ENCODE measurements at regions not wholly inside any gene's neighbourhood (a gene's known extent, or its start where the extent isn't known, plus 50 kb on each side); places are given as distances from the start of the nearest gene placed in this dataset.

DNA sequence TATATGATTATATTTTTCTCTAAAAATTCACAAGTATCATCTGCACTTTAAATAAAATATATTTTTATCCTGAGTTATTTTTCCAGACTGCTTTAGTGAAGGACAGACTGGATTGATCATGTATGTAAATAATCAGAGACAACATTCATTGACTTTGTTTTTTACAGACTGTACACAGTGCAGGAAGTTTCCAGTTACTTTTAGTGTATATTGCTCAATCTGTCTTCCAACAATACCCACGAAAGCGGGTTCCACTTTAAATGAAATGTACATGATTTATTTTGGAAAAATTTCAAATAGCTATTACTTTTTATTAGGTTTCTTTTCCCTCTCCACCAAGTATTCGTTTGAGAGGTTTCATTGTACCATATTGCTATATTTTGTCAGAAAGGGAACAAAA lies 497.0 kb downstream of the FSCB start:
- H3K4me2 ChIP-seq (ENCODE audit: insufficient read depth, low read length) = no peak overlapping the region
- DNase-seq = no peak

DNA sequence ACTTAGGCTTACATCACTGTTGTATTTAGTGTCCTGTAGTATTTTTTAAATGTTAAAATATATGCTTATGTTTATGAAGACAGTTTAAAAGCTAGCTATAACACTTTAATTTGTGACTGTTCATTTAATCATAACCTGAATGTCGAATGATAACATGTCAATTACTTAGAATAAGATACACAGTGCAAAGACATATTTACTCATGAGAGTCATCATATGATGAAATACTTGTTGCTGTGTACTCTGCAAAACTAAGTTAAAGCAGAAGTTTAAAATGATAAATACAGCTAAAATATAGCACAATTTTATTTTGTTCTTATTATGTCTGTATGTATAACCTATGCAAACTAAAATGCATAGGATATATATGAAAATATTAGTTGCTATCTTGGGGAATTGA lies 497.4 kb downstream of the FSCB start:
- no peaks in the 10 kb centered on the region for H3K36me3 ChIP-seq (ENCODE audit: insufficient read depth, low read length)
- no peak overlapping the region for H3K4me3 ChIP-seq (ENCODE audit: low read depth in 1 of 2, low read length in 2 of 2)
- no peak overlapping the region for H2AFZ ChIP-seq (ENCODE audit: low read depth, low read length)
- no peaks in the 10 kb centered on the region for H3K79me2 ChIP-seq (ENCODE audit: insufficient read depth, low read length)
- no peaks in the 10 kb centered on the region for H3K4me1 ChIP-seq (ENCODE audit: insufficient read depth, low read length)
- TF ChIP-seq, protein P1, sequence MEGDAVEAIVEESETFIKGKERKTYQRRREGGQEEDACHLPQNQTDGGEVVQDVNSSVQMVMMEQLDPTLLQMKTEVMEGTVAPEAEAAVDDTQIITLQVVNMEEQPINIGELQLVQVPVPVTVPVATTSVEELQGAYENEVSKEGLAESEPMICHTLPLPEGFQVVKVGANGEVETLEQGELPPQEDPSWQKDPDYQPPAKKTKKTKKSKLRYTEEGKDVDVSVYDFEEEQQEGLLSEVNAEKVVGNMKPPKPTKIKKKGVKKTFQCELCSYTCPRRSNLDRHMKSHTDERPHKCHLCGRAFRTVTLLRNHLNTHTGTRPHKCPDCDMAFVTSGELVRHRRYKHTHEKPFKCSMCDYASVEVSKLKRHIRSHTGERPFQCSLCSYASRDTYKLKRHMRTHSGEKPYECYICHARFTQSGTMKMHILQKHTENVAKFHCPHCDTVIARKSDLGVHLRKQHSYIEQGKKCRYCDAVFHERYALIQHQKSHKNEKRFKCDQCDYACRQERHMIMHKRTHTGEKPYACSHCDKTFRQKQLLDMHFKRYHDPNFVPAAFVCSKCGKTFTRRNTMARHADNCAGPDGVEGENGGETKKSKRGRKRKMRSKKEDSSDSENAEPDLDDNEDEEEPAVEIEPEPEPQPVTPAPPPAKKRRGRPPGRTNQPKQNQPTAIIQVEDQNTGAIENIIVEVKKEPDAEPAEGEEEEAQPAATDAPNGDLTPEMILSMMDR (IDR thresholded peaks at IDR 0.05; ENCODE audit: borderline replicate concordance, extremely low read depth, low read length, poor library complexity, severe bottlenecking) = no peak
- TF ChIP-seq EZH2 (IDR thresholded peaks at IDR 0.05; ENCODE audit: borderline replicate concordance, low read depth, low read length, severe bottlenecking) = no peak
- no peak overlapping the region for H3K4me2 ChIP-seq (ENCODE audit: insufficient read depth, low read length)
- H3K27me3 ChIP-seq (ENCODE audit: insufficient read depth, low read length, poor library complexity) = no peaks in the 10 kb centered on the region
- no peaks in the 10 kb centered on the region for H4K20me1 ChIP-seq (ENCODE audit: insufficient read depth, low read length)
- H3K9me3 ChIP-seq (ENCODE audit: insufficient read depth, low read length, severe bottlenecking) = no peaks in the 10 kb centered on the region
- ATAC-seq (ENCODE audit: insufficient read depth, low read depth) = no peak
- no peak for DNase-seq
- no peak overlapping the region for H3K27ac ChIP-seq (ENCODE audit: low read length)
- no peak overlapping the region for H3K9ac ChIP-seq (ENCODE audit: low read depth, low read length)

More for the DNA sequence above, 497.0 kb downstream of the FSCB start:
- Histone ChIP-seq H3K4me1 (ENCODE audit: insufficient read depth, low read length) (no peaks in the 10 kb centered on the region), H4K20me1 (ENCODE audit: insufficient read depth, low read length) (no peaks in the 10 kb centered on the region), H3K27me3 (ENCODE audit: insufficient read depth, low read length, poor library complexity) (no peaks in the 10 kb centered on the region), H3K36me3 (ENCODE audit: insufficient read depth, low read length) (no peaks in the 10 kb centered on the region), H3K27ac (ENCODE audit: low read length) (no peak overlapping the region), H2AFZ (ENCODE audit: low read depth, low read length) (no peak overlapping the region), H3K9me3 (ENCODE audit: insufficient read depth, low read length, severe bottlenecking) (no peaks in the 10 kb centered on the region), H3K79me2 (ENCODE audit: insufficient read depth, low read length) (no peaks in the 10 kb centered on the region), H3K9ac (ENCODE audit: low read depth, low read length) (no peak overlapping the region), H3K4me3 (ENCODE audit: low read depth in 1 of 2, low read length in 2 of 2) (no peak overlapping the region)
- TF ChIP-seq, protein P1 (IDR thresholded peaks at IDR 0.05; ENCODE audit: borderline replicate concordance, extremely low read depth, low read length, poor library complexity, severe bottlenecking) = no peak
- TF ChIP-seq EZH2 (IDR thresholded peaks at IDR 0.05; ENCODE audit: borderline replicate concordance, low read depth, low read length, severe bottlenecking) = no peak
- ATAC-seq (ENCODE audit: insufficient read depth, low read depth) = no peak

DNA sequence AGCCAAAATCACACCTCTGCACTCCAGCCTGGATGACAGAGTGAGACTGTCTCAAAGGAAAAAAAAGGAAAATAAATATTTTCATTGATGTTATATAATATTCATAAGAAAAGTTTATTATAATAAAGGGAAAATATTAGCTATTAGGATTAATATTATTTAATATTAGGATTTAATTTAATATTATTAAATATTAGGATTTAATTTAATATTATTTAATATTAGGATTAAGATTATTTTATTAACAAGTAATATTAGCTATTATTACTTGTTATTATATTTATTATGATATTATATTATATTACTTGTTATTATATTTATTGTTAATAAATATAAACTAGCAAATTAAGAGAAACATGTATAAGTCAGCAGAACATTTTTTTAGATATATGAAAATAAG lies 518.1 kb downstream of the FSCB start:
- no peaks in the 10 kb centered on the region for H4K20me1 ChIP-seq (ENCODE audit: insufficient read depth, low read length)
- no peak overlapping the region for H3K4me3 ChIP-seq (ENCODE audit: low read depth in 1 of 2, low read length in 2 of 2)
- no peaks in the 10 kb centered on the region for H3K27me3 ChIP-seq (ENCODE audit: insufficient read depth, low read length, poor library complexity)
- H3K9me3 ChIP-seq (ENCODE audit: insufficient read depth, low read length, severe bottlenecking) = no peaks in the 10 kb centered on the region
- ATAC-seq (ENCODE audit: insufficient read depth, low read depth) = no peak
- no peaks in the 10 kb centered on the region for H3K36me3 ChIP-seq (ENCODE audit: insufficient read depth, low read length)
- no peak overlapping the region for H2AFZ ChIP-seq (ENCODE audit: low read depth, low read length)
- no peak overlapping the region for H3K9ac ChIP-seq (ENCODE audit: low read depth, low read length)
- H3K79me2 ChIP-seq (ENCODE audit: insufficient read depth, low read length) = no peaks in the 10 kb centered on the region
- TF ChIP-seq, protein P1 (IDR thresholded peaks at IDR 0.05; ENCODE audit: borderline replicate concordance, extremely low read depth, low read length, poor library complexity, severe bottlenecking) = no peak
- TF ChIP-seq EZH2 (IDR thresholded peaks at IDR 0.05; ENCODE audit: borderline replicate concordance, low read depth, low read length, severe bottlenecking) = no peak
- no peak overlapping the region for H3K27ac ChIP-seq (ENCODE audit: low read length)
- H3K4me2 ChIP-seq (ENCODE audit: insufficient read depth, low read length) = no peak overlapping the region
- H3K4me1 ChIP-seq (ENCODE audit: insufficient read depth, low read length) = no peaks in the 10 kb centered on the region
- DNase-seq = no peak

DNA sequence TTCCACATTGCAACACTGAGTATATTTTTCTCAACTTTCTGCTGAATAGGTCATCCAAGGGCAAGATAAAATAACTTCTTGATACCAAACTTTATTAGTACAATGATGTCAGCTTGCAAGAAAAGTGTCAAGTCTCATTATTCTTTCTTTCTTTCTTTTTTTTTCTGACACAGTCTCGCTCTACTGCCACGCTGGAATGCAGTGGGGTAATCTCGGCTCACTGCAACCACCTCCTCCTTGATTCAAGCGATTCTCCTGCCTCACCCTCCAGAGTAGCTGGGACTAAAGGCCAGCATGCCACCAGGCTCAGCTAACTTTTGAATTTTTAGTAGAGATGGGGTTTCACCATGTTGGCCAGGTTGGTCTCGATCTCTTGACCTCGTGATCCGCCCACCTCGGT lies 523.4 kb downstream of the FSCB start:
- TF ChIP-seq, protein P1 (IDR thresholded peaks at IDR 0.05; ENCODE audit: borderline replicate concordance, extremely low read depth, low read length, poor library complexity, severe bottlenecking) = no peak
- no peak for TF ChIP-seq EZH2 (IDR thresholded peaks at IDR 0.05; ENCODE audit: borderline replicate concordance, low read depth, low read length, severe bottlenecking)
- no peaks in the 10 kb centered on the region for H3K36me3 ChIP-seq (ENCODE audit: insufficient read depth, low read length)
- H3K9ac ChIP-seq (ENCODE audit: low read depth, low read length) = no peak overlapping the region
- no peaks in the 10 kb centered on the region for H3K27me3 ChIP-seq (ENCODE audit: insufficient read depth, low read length, poor library complexity)
- H3K4me1 ChIP-seq (ENCODE audit: insufficient read depth, low read length) = no peaks in the 10 kb centered on the region
- H3K79me2 ChIP-seq (ENCODE audit: insufficient read depth, low read length) = no peaks in the 10 kb centered on the region
- H2AFZ ChIP-seq (ENCODE audit: low read depth, low read length) = no peak overlapping the region
- no peak overlapping the region for H3K4me2 ChIP-seq (ENCODE audit: insufficient read depth, low read length)
- ATAC-seq (ENCODE audit: insufficient read depth, low read depth) (no peak), DNase-seq (no peak)
- no peaks in the 10 kb centered on the region for H3K9me3 ChIP-seq (ENCODE audit: insufficient read depth, low read length, severe bottlenecking)
- no peak overlapping the region for H3K4me3 ChIP-seq (ENCODE audit: low read depth in 1 of 2, low read length in 2 of 2)
- H4K20me1 ChIP-seq (ENCODE audit: insufficient read depth, low read length) = no peaks in the 10 kb centered on the region
- H3K27ac ChIP-seq (ENCODE audit: low read length) = no peak overlapping the region

All from DND-41 (cell line).